A549 (cell line): ENCODE measurements at regions not wholly inside any gene's neighbourhood (a gene's known extent, or its start where the extent isn't known, plus 50 kb on each side); places are given as distances from the start of the nearest gene placed in this dataset.

Experiments used
- ATAC-seq, 2 experiments: fragments of 200-7000 bp in 1 of 2; fragments of >200 bp in 1 of 2; cut with Nextera tagmentation in 1 of 2; cut with Tn5 transposase in 1 of 2; 3 replicates each; pipeline versions ENCODE4 v1.8.0 to v1.9.1; 2018 to 2020; ENCODE audit warnings: mild to moderate bottlenecking in 1 of 2, moderate library complexity in 1 of 2
- CTCF ChIA-PET: fragments of 300-600 bp; sonication (Branson Sonifier 250); formaldehyde crosslinking; extraction: SDS; loops from one replicate; lab custom pipeline; 2021; ENCODE audit warnings: antibody characterized with exemption, inconsistent platforms; lab: Yijun Ruan, JAX
- POLR2A ChIA-PET: fragments of 350-600 bp; formaldehyde crosslinking; extraction: SDS; loops from one replicate; lab custom pipeline; 2021; ENCODE audit warnings: antibody characterized with exemption, inconsistent platforms; lab: Yijun Ruan, JAX
- DNase-seq, 2 experiments: peaks; one replicate each; pipeline versions ENCODE4 v3.0.0 to v3.0.0-alpha.2; 2011 to 2016; ENCODE audit warnings: low read depth in 1 of 2, low spot score in 1 of 2
- FAIRE-seq: peaks from 2 replicates; lab custom pipeline; 2011; peaks lifted over from hg19 to GRCh38; lab: Jason Lieb, UNC
- H3K27ac ChIP-seq, 2 experiments: fragments of >200 bp; sonication (Bioruptor Twin); formaldehyde crosslinking; 3 replicates each; pipeline ENCODE4 v1.5.1; 2016 to 2017
- H3K4me1 ChIP-seq: fragments of >200 bp; sonication (Bioruptor Twin); formaldehyde crosslinking; 3 replicates; pipeline ENCODE4 v1.6.1; 2016
- H3K4me2 ChIP-seq: fragments of >200 bp; sonication (Bioruptor Twin); formaldehyde crosslinking; 3 replicates; pipeline ENCODE4 v1.6.1; 2016
- H3K4me3 ChIP-seq: fragments of >200 bp; sonication (Bioruptor Twin); formaldehyde crosslinking; 3 replicates; pipeline ENCODE4 v1.5.1; 2016
- H3K9me3 ChIP-seq: fragments of >200 bp; sonication (Bioruptor Twin); formaldehyde crosslinking; 3 replicates; pipeline ENCODE4 v1.6.1; 2016
- ATOH8 ChIP-seq: fragments of 250-450 bp; sonication (Bioruptor Pico); IDR thresholded peaks from 2 replicates; pipeline ENCODE4 v1.5.0; 2020; ENCODE audit warnings: low read depth, mild to moderate bottlenecking, moderate library complexity
- BHLHE40 ChIP-seq: IDR thresholded peaks from 2 replicates; pipeline ENCODE4 v1.6.1; 2012; ENCODE audit warnings: low read depth, low read length, inconsistent platforms
- CHD4 ChIP-seq: fragments of 200-600 bp; sonication (generic); IDR thresholded peaks from 2 replicates; pipeline ENCODE4 v1.6.1; 2016; ENCODE audit warnings: antibody characterized with exemption, mild to moderate bottlenecking, borderline replicate concordance
- EP300 ChIP-seq, 2 experiments: fragments of >200 bp; sonication (Bioruptor Twin); formaldehyde crosslinking; IDR thresholded peaks; 2 replicates in 1 of 2; 3 replicates in 1 of 2; pipeline ENCODE4 v1.6.1; 2016 to 2017
- ESRRA ChIP-seq: fragments of 150-350 bp; IDR thresholded peaks from 2 replicates; pipeline ENCODE4 v1.6.1; 2014; ENCODE audit warnings: mild to moderate bottlenecking, low read length, borderline replicate concordance
- HOXA7 ChIP-seq: fragments of 250-450 bp; sonication (Bioruptor Pico); IDR thresholded peaks from 2 replicates; pipeline ENCODE4 v1.5.0; 2020; ENCODE audit warnings: mild to moderate bottlenecking, moderate library complexity
- KDM5A ChIP-seq: fragments of 200-600 bp; sonication (generic); IDR thresholded peaks from 2 replicates; pipeline ENCODE4 v1.6.1; 2016; ENCODE audit warnings: antibody characterized with exemption, mild to moderate bottlenecking
- MYC ChIP-seq: IDR thresholded peaks from 2 replicates; pipeline ENCODE4 v1.6.1; 2012; ENCODE audit warnings: mild to moderate bottlenecking, inconsistent platforms, low read length, improper control_type of control experiment, borderline replicate concordance
- NFE2L2 ChIP-seq: fragments of 150-350 bp; conservative IDR thresholded peaks from 2 replicates; pipeline ENCODE4 v1.6.1; 2014; ENCODE audit warnings: low read length
- POLR2A ChIP-seq: IDR thresholded peaks from 2 replicates; pipeline ENCODE4 v1.6.1; 2012; ENCODE audit warnings: mild to moderate bottlenecking, low read length
- RAD21 ChIP-seq, 2 experiments: fragments of >200 bp in 1 of 2; sonication (Bioruptor Twin) in 1 of 2; formaldehyde crosslinking in 1 of 2; IDR thresholded peaks in 1 of 2; conservative IDR thresholded peaks in 1 of 2; 2 replicates in 1 of 2; 3 replicates in 1 of 2; pipeline ENCODE4 v1.6.1; 2012 to 2018; ENCODE audit warnings: inconsistent platforms in 1 of 2
- SREBF2 ChIP-seq: fragments of 450-650 bp; IDR thresholded peaks from 2 replicates; pipeline ENCODE4 v1.6.1; 2014; ENCODE audit warnings: mild to moderate bottlenecking, moderate library complexity
- USF2 ChIP-seq: fragments of 450-650 bp; IDR thresholded peaks from 2 replicates; pipeline ENCODE4 v1.6.1; 2014; ENCODE audit warnings: antibody characterized with exemption
- whole genome bisulfite sequencing: methylation state at CpG from one replicate; pipeline ENCODE4 v1.1.6; 2017; ENCODE audit errors: missing lambda C conversion rate; 5-methylcytosine and 5-hydroxymethylcytosine counted together

GRCh38 chr3:184654375-184654774, 57.5 kb downstream of the MAGEF1 start:
- ChIA-PET POLR2A (no interaction called here), CTCF (no interaction called here)
- Histone ChIP-seq H3K9me3 (no peaks in the 10 kb centered on the region), H3K4me1 (no peaks in the 10 kb centered on the region), H3K4me3 (no peak overlapping the region), H3K4me2 (no peak overlapping the region), H3K27ac (no peak overlapping the region)
- FAIRE-seq = no peak
- no peak for ATAC-seq
- TF ChIP-seq KDM5A (no peak), SREBF2 (no peak), HOXA7 (CRISPR knock-in tag) (no peak), POLR2A (no peak)
- no peak for DNase-seq

GRCh38 chr3:184652465-184652864, 59.4 kb downstream of the MAGEF1 start:
- no peaks in the 10 kb centered on the region for H3K4me1 ChIP-seq
- TF ChIP-seq EP300 (IDR thresholded peaks at IDR 0.05) (no peak), ATOH8 (CRISPR knock-in tag) (no peak), BHLHE40 (no peak), CHD4 (no peak), USF2 (no peak)
- TF ChIP-seq, all 56 proteins: peak for 0
- no peak overlapping the region for H3K27ac ChIP-seq
- ATAC-seq = no peak
- CTCF ChIA-PET = no interaction called here
- H3K4me3 ChIP-seq = no peak overlapping the region
- no peaks in the 10 kb centered on the region for H3K9me3 ChIP-seq
- DNase-seq = no peak
- 79% methylated on average over 6 of the region's 6 CpGs for WGBS
- FAIRE-seq = no peak
- no peak overlapping the region for H3K4me2 ChIP-seq
- POLR2A ChIA-PET = no interaction called here

GRCh38 chr3:184651904-184652303, 60.0 kb downstream of the MAGEF1 start:
- ATAC-seq = no peak
- no peak for FAIRE-seq
- WGBS = 66% methylated on average over 6 of the region's 6 CpGs
- no peaks in the 10 kb centered on the region for H3K9me3 ChIP-seq
- DNase-seq = no peak
- H3K4me3 ChIP-seq = no peak overlapping the region
- ChIA-PET POLR2A (no interaction called here), CTCF (no interaction called here)
- H3K4me2 ChIP-seq = no peak overlapping the region
- no peaks in the 10 kb centered on the region for H3K4me1 ChIP-seq
- TF ChIP-seq RAD21 (conservative IDR thresholded peaks at IDR 0.05 in 1 of 2, IDR thresholded peaks at IDR 0.05 in 1 of 2) (no peak), MYC (no peak)
- TF ChIP-seq, all 56 proteins: peak for 0
- no peak overlapping the region for H3K27ac ChIP-seq

- Histone ChIP-seq H3K4me1 (peaks cover 8% of the 10 kb centered on the region; the same call in 2 of the 3 replicates), H3K4me3 (no peak overlapping the region), H3K9me3 (no peaks in the 10 kb centered on the region), H3K4me2 (no peak overlapping the region), H3K27ac (no peak overlapping the region)
- DNase-seq = no peak
- no peak for ATAC-seq
- ChIA-PET POLR2A (no interaction called here), CTCF (no interaction called here)
- FAIRE-seq = no peak
- WGBS = 81% methylated on average over 8 of the region's 10 CpGs
- no peak for TF ChIP-seq ESRRA
Observed at GRCh38 chr3:184648636-184649035, 63.2 kb downstream of the MAGEF1 start.

GRCh38 chr3:184647405-184647936, 64.4 kb downstream of the MAGEF1 start:
- TF ChIP-seq NFE2L2 = no peak
- TF ChIP-seq, all 56 proteins: peak for 0
- no peak overlapping the region for H3K4me2 ChIP-seq
- H3K9me3 ChIP-seq = no peaks in the 10 kb centered on the region
- no peak overlapping the region for H3K4me3 ChIP-seq
- POLR2A ChIA-PET = no interaction called here
- 93% methylated on average over 6 of the region's 7 CpGs for WGBS
- no peak for FAIRE-seq
- H3K27ac ChIP-seq = no peak overlapping the region
- peaks cover 8% of the 10 kb centered on the region; the same call in 2 of the 3 replicates for H3K4me1 ChIP-seq
- DNase-seq = no peak
- CTCF ChIA-PET = interaction anchor here (0.5 to 1.0 kb wide), 3 partner anchors 11 to 64 kb away, joined by 3 read pairs; no protein-coding TSS in a partner anchor
- no peak for ATAC-seq
